GM12872 (cell line): ENCODE measurements at regions not wholly inside any gene's neighbourhood (a gene's known extent, or its start where the extent isn't known, plus 50 kb on each side); places are given as distances from the start of the nearest gene placed in this dataset.

Source experiments
- TF ChIP-seq, protein P1 (sequence below): IDR thresholded peaks from 3 replicates; pipeline ENCODE4 v1.5.1; 2011; ENCODE audit warnings: low read depth, mild to moderate bottlenecking, low read length, moderate library complexity; ENCODE audit not compliant: insufficient read depth

DNA sequence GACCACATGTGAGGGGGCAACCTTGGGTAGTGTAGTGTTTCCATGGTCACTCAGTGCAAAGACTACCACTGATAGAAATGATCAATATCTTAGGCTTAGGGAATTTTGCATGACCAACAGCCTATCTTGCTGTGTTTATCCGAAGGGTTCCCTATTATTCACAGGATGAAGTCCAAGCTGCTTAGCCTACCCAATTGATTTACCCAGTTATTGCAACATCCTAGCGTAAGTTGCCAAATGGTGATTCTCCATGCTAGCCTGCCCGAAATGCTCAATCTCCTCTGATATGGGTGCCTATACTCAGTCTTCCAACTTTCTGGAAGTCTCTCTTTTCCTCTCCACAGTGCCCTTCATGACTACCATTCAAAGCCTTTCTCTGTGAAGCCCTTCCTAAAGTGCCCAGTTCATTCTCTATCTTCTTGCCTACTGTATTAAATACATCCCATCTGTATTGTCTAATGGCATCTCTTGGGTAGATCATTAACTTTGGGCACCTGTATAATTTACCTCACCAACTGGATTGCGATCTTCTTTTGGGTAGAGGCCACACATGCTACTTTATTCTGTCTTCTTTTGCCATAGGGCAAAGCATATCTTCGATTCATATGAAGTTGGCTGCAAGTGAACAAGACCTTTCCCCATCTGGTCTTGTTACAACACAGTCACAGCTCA, 240.5 kb downstream of the CLIC5 start:
- TF ChIP-seq, protein P1, sequence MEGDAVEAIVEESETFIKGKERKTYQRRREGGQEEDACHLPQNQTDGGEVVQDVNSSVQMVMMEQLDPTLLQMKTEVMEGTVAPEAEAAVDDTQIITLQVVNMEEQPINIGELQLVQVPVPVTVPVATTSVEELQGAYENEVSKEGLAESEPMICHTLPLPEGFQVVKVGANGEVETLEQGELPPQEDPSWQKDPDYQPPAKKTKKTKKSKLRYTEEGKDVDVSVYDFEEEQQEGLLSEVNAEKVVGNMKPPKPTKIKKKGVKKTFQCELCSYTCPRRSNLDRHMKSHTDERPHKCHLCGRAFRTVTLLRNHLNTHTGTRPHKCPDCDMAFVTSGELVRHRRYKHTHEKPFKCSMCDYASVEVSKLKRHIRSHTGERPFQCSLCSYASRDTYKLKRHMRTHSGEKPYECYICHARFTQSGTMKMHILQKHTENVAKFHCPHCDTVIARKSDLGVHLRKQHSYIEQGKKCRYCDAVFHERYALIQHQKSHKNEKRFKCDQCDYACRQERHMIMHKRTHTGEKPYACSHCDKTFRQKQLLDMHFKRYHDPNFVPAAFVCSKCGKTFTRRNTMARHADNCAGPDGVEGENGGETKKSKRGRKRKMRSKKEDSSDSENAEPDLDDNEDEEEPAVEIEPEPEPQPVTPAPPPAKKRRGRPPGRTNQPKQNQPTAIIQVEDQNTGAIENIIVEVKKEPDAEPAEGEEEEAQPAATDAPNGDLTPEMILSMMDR = no peak

DNA sequence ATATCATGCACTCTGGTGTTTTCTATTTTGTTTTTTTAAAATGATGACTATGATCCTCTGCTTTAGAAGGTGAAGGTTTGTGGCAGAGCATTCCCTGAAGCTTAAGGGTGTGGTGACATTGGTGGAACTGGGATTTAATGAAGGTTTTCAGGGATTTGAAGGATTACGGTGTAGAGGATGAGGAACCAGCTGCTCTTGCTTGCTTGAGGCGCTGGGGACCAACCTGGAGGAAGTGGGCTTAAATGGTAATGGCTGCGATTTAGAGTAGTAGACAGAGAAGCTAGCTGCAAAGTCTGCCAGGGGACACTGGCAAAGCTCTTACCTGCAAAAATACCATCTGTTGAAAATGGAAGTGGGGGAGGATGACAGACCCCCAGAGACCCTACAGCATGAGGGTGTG, 241.8 kb downstream of the CLIC5 start:
- TF ChIP-seq, protein P1 = no peak

DNA sequence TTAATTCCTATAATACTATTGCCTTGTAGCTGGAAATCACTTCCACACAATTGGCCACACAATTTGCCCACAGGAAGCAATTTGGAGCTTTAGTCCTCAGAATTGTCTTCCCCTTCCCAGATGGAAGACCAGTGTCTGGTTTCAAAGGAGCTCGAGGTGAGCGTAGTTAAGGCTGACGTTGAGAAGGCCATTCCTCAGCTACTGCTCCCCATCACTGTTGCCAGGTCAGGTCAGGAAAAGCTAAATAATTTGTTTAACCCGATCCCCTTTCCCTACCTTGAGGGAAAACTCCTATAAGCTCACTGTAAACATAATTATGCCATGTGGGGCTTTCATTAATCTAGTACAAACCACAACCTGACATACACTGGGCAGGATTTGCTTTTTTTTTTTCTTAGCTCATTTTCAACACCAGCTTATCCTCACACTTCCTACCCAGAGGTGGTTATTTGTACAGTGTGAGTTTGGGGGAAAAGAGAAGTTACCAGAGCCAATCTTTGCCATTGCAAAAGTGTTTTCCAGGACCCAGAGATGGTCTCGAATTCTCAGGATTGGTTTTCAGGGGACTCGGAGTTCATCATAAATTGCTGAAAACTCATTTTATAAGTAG, 242.7 kb downstream of the CLIC5 start:
- TF ChIP-seq, protein P1 = no peak

DNA sequence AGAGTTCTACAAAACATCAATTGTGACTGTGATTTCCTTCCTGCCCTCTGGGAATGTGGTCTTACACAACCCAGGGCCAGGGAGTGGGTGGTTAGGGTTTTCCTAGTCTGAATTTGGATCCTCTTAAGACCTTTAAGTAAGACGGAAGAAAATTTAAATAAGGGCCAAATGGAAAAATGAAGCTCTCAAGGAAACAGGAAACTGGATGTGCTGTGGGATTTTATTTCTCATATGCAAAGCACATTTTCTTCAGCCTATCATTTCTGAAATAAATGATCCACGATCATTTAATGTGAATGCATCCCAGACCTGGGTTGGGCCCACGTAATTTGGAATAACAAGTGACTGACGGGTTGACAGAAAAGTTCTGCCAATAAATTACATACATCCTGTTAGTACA, 243.6 kb downstream of the CLIC5 start:
- TF ChIP-seq, protein P1 = no peak

DNA sequence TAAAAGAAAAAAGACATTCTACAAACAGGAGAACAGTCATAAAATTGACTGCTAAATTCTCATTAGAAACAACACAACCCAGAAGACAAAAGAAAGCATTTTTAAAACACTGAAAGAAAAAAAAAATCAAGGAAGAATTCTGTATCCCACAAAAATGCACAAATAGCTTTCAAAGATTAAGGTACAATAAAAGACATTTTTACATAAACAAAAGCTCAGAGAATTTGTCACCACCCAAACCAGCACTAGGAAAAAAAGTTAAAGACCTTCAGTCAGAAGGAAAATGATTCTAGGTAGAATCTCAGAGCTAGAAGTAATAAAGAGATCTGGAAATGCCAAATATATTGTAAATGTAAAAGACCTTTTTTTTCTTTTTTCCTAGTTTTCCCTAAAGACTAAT, 252.4 kb downstream of the CLIC5 start:
- TF ChIP-seq, protein P1 = no peak

DNA sequence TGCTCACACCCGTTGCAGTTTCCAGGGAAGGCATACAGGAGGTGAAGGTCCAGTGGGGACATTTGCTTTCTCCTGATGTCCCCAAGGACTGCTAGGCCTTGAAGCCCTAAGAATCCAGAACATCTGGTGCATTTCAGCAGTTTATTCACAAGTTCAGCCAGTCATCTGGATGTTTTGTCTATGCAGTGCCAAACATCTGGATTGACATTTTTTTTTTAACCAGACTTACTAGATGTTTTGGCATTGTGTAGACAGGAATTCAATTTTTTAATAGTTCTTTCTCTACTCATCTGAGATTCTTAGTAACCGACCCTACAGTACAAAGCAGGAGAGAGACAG, 256.2 kb downstream of the CLIC5 start:
- TF ChIP-seq, protein P1 = no peak

DNA sequence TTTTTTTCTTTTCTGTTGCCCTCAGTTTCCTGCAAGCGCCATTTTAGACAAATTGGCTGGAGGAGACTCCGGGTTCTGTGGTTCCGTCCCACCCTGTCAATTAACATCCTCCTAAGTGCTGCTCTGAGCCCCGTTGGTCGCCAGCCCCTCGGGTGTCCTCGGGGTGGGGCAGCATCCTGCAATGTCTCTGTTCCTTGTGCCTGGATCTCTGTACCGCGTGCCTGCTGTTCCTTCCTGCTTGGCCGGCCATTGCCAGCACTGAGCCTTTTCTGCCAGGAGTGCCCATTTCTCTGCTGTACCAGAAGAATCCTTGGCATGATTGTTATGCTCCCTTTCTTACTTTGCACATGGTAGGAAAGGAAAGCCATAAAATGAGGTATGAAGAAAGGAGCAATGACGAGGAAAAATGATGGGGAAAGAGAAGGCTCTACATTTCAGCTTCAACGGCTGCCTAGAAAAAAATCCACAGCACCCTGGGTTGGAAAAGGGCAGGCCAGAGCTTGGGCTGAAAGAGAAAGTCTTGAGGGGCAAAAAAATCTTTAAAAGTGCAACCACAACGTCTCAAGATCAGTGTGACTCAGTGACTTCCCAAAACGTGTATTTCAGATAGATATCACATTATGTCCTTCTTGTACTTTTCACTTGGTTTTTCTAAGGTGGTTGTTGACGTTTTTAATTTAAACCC, 256.7 kb downstream of the CLIC5 start:
- TF ChIP-seq, protein P1 = no peak
